ENCODE measurements at regions not wholly inside any gene's neighbourhood (a gene's known extent, or its start where the extent isn't known, plus 50 kb on each side); places are given as distances from the start of the nearest gene placed in this dataset.

GRCh38 chr13:75073786-75074185 lies 408.2 kb downstream of the TBC1D4 start:
- no peak overlapping the region for H4K5ac ChIP-seq (ENCODE audit: insufficient read length, low read depth, low read length)
- no peak overlapping the region for H3K9ac ChIP-seq (replicated peaks in 1 of 4; ENCODE audit: extremely low read depth in 1 of 4, low read depth in 3 of 4, low read length in 3 of 4)
- H3K56ac ChIP-seq (replicated peaks; ENCODE audit: insufficient read length, low read depth, low read length), result no peak overlapping the region
- no peak overlapping the region; the same call in 1 of the 2 replicates for H4K8ac ChIP-seq (ENCODE audit: extremely low read depth, insufficient read depth, low read length)
- H3K79me1 ChIP-seq (ENCODE audit: low read depth, low read length), result no peaks in the 10 kb centered on the region
- no peak overlapping the region for H2BK5ac ChIP-seq (ENCODE audit: low read depth, low read length)
- no peaks in the 10 kb centered on the region for H4K20me1 ChIP-seq (replicated peaks in 1 of 2; ENCODE audit: control insufficient read depth in 1 of 2, insufficient read depth in 2 of 2, low read length in 2 of 2)
- H2AFZ ChIP-seq (ENCODE audit: low read length), result no peak overlapping the region
- H3K23ac ChIP-seq (ENCODE audit: insufficient read length), result no peak overlapping the region
- H2BK20ac ChIP-seq (ENCODE audit: low read length), result no peak overlapping the region
- no peaks in the 10 kb centered on the region for H3K79me2 ChIP-seq (ENCODE audit: control insufficient read depth in 1 of 2, insufficient read depth in 2 of 2, low read length in 2 of 2)
- no peak for TF ChIP-seq MAFK (IDR thresholded peaks at IDR 0.05; ENCODE audit: low read depth, low read length)
- no peak for TF ChIP-seq SP4 (IDR thresholded peaks at IDR 0.05; ENCODE audit: low read length)
- TF ChIP-seq ZNF274 (IDR thresholded peaks at IDR 0.05; ENCODE audit: borderline replicate concordance, extremely low read depth, low read length), result no peak
- no peak overlapping the region for H4K91ac ChIP-seq (replicated peaks; ENCODE audit: insufficient read length, low read length)
- H3K27me3 ChIP-seq (replicated peaks in 1 of 4; ENCODE audit: control insufficient read depth in 3 of 4, extremely low read depth in 1 of 4, insufficient read depth in 3 of 4, low read length in 3 of 4), result no peaks in the 10 kb centered on the region
- ChIA-PET POLR2A (ENCODE audit: partially characterized antibody) (no interaction called here), CTCF (ENCODE audit: partially characterized antibody) (interaction anchor here (0.9 to 1.6 kb wide), 3 partner anchors 14 to 146 kb away, joined by 3 read pairs; no protein-coding TSS in a partner anchor)
- H3K4me1 ChIP-seq (replicated peaks in 1 of 4; ENCODE audit: control insufficient read depth in 3 of 4, insufficient read depth in 4 of 4, low read length in 3 of 4), result no peaks in the 10 kb centered on the region
- H3K4me2 ChIP-seq (ENCODE audit: insufficient read depth in 1 of 2, low read depth in 2 of 2, low read length in 2 of 2), result no peak overlapping the region
- no peak overlapping the region for H3K27ac ChIP-seq (ENCODE audit: low read depth, low read length)
- no peak overlapping the region for H3K4ac ChIP-seq (replicated peaks; ENCODE audit: insufficient read length, low read depth, low read length)
- H3K14ac ChIP-seq (ENCODE audit: insufficient read length), result no peak overlapping the region
- no peak overlapping the region for H3K4me3 ChIP-seq (ENCODE audit: extremely low read depth in 1 of 4, insufficient read depth in 2 of 4, low read depth in 3 of 4, low read length in 4 of 4)
- H2AK5ac ChIP-seq (ENCODE audit: low read depth, low read length), result no peak overlapping the region
- no peak overlapping the region for H2BK15ac ChIP-seq (ENCODE audit: low read length)
- H3K23me2 ChIP-seq (ENCODE audit: low read depth, low read length), result no peaks in the 10 kb centered on the region
- H3K9me3 ChIP-seq (ENCODE audit: insufficient read depth in 2 of 2, low read depth in 1 of 2, low read length in 1 of 2), result no peaks in the 10 kb centered on the region
- H3K18ac ChIP-seq (ENCODE audit: extremely low read depth, low read length), result no peak overlapping the region
- WGBS, 2 experiments (ENCODE audit: extremely low coverage in 1 of 2, insufficient coverage in 1 of 2, insufficient read length in 1 of 2, insufficient replicate concordance in 2 of 2, low coverage in 1 of 2, low lambda C conversion rate in 2 of 2, missing lambda C conversion rate in 1 of 2), result 96% methylated on average over 1 of the region's 1 CpG; no CpG with 5 or more reads in 1 of the 2 experiments
- FAIRE-seq (no peak), DNase-seq (ENCODE audit: low read depth in 1 of 2, low spot score in 2 of 2) (no peak)
- H2BK120ac ChIP-seq (replicated peaks; ENCODE audit: low read depth, low read length), result no peak overlapping the region
- no peak overlapping the region for H2BK12ac ChIP-seq (ENCODE audit: low read depth, low read length)
- no peaks in the 10 kb centered on the region for H3K36me3 ChIP-seq (ENCODE audit: control insufficient read depth in 2 of 4, insufficient read depth in 4 of 4, low read length in 3 of 4)
